ENCODE measurements at regions not wholly inside any gene's neighbourhood (a gene's known extent, or its start where the extent isn't known, plus 50 kb on each side); places are given as distances from the start of the nearest gene placed in this dataset.

DNA sequence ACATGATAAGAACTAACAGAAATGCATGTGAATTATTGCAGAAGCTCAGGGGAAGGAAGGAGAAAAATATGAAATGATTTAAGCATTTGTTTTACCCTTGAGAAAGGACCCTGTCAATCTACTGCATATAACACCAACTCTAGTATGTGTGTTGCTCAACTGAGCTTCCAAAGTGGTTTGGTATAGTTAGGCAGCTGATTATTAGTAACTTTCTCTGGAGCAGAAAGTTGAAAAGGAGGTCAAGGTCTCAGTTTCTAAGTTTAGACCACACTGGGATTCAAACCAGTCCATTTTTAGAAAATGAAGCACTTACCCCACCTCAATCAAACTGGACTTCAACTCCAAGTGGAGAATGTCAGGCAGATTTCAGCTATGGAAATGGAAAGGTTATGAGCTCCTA lies 123.3 kb upstream of the CDC42EP3 start:
- DNase-seq (ENCODE audit: low spot score in 2 of 2) = no peak
- no peak for TF ChIP-seq POLR2A (IDR thresholded peaks at IDR 0.05)
- TF ChIP-seq, protein P1, sequence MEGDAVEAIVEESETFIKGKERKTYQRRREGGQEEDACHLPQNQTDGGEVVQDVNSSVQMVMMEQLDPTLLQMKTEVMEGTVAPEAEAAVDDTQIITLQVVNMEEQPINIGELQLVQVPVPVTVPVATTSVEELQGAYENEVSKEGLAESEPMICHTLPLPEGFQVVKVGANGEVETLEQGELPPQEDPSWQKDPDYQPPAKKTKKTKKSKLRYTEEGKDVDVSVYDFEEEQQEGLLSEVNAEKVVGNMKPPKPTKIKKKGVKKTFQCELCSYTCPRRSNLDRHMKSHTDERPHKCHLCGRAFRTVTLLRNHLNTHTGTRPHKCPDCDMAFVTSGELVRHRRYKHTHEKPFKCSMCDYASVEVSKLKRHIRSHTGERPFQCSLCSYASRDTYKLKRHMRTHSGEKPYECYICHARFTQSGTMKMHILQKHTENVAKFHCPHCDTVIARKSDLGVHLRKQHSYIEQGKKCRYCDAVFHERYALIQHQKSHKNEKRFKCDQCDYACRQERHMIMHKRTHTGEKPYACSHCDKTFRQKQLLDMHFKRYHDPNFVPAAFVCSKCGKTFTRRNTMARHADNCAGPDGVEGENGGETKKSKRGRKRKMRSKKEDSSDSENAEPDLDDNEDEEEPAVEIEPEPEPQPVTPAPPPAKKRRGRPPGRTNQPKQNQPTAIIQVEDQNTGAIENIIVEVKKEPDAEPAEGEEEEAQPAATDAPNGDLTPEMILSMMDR (IDR thresholded peaks at IDR 0.05) = no peak
- TF ChIP-seq EP300 (IDR thresholded peaks at IDR 0.05) = no peak
- peaks cover 0 to 9% (median 0%) of the 10 kb centered on the region in 4 donors for H3K4me1 ChIP-seq
- H3K27ac ChIP-seq = no peak overlapping the region
- no peaks in the 10 kb centered on the region for H3K36me3 ChIP-seq
- H3K27me3 ChIP-seq = no peaks in the 10 kb centered on the region
- no peak overlapping the region for H3K4me3 ChIP-seq
- no peaks in the 10 kb centered on the region for H3K9me3 ChIP-seq

DNA sequence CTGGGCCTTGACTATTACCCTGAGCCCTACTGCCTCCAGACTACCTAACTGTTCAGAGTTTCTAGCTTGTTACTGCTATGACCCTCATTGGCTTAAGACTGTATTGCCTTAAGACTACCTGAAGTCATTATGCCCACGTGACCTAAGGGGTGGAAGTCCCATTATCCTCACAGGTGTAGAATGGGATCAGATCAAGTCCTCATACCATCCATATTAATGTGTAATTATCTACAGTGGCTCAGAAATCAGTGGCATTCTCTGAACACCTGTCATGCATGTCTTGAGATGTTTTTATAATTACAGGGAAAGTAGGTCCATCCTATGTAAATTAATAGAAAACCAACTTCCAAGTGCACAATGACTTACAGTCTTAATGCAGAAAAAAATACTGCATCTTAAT lies 124.0 kb upstream of the CDC42EP3 start:
- H3K27me3 ChIP-seq = no peaks in the 10 kb centered on the region
- H3K27ac ChIP-seq = no peak overlapping the region
- TF ChIP-seq, protein P1 (IDR thresholded peaks at IDR 0.05) = no peak
- TF ChIP-seq EP300 (IDR thresholded peaks at IDR 0.05) (no peak), POLR2A (IDR thresholded peaks at IDR 0.05) (no peak)
- H3K4me1 ChIP-seq = peaks cover 0 to 9% (median 0%) of the 10 kb centered on the region in 4 donors
- H3K9me3 ChIP-seq = no peaks in the 10 kb centered on the region
- H3K36me3 ChIP-seq = no peaks in the 10 kb centered on the region
- no peak overlapping the region for H3K4me3 ChIP-seq
- no peak for DNase-seq (ENCODE audit: low spot score in 2 of 2)
- 94 to 100% methylated on average over 1 of the region's 1 CpG for WGBS, 2 donors

DNA sequence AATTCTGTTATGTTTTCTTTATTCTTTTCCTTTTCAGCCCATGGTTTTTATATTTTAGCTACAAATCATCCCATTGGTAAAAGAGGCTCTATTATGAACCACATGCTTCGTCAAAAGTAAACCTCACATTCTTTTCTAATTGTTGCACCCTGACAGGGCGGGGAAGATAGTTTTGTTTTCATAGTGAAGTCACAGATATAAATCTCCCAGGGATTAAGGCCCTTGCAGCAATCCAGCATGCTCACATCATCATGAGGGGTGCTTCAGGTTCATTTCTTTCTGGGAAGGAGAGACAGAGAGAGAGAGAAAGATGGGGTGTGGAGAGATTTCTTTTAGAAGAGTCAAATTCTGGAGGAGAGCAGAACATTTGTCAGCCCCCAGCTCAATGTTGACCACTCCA lies 124.5 kb upstream of the CDC42EP3 start:
- Histone ChIP-seq H3K4me3 (no peak overlapping the region), H3K4me1 (peaks cover 0 to 9% (median 0%) of the 10 kb centered on the region in 4 donors), H3K27me3 (no peaks in the 10 kb centered on the region), H3K36me3 (no peaks in the 10 kb centered on the region), H3K9me3 (no peaks in the 10 kb centered on the region), H3K27ac (no peak overlapping the region)
- WGBS, 2 donors = 37 to 39% methylated on average over 2 of the region's 2 CpGs
- TF ChIP-seq, protein P1 (IDR thresholded peaks at IDR 0.05) = no peak
- TF ChIP-seq EP300 (IDR thresholded peaks at IDR 0.05) = no peak
- TF ChIP-seq POLR2A (IDR thresholded peaks at IDR 0.05) = no peak
- no peak for DNase-seq (ENCODE audit: low spot score in 2 of 2)

DNA sequence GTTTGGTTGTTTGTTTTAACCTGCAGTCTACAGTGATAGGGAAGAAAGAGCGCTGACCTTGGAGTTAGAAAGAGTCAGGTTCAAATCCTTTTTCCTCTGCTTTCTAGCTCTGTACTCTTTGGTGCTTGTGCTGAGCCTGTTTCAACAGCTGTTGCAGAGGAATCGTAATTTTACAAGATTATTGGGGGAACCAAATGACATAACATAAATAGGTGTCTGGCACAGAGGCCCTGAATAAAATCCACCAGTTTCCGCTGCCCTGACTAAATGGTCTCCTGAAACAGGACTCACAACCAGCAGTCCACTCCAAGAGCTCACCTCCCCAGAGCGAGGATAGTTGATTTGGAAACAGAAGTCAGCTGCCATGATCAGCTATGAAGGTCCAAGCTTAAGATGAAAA lies 125.0 kb upstream of the CDC42EP3 start:
- Histone ChIP-seq H3K4me3 (no peak overlapping the region), H3K36me3 (no peaks in the 10 kb centered on the region), H3K27me3 (no peaks in the 10 kb centered on the region), H3K27ac (no peak overlapping the region), H3K9me3 (no peaks in the 10 kb centered on the region), H3K4me1 (peaks cover 0 to 9% (median 0%) of the 10 kb centered on the region in 4 donors)
- 88 to 92% methylated on average over 4 of the region's 4 CpGs for WGBS, 2 donors
- DNase-seq (ENCODE audit: low spot score in 2 of 2) = no peak
- no peak for TF ChIP-seq EP300 (IDR thresholded peaks at IDR 0.05)
- TF ChIP-seq, protein P1 (IDR thresholded peaks at IDR 0.05) = no peak
- TF ChIP-seq POLR2A (IDR thresholded peaks at IDR 0.05) = no peak

DNA sequence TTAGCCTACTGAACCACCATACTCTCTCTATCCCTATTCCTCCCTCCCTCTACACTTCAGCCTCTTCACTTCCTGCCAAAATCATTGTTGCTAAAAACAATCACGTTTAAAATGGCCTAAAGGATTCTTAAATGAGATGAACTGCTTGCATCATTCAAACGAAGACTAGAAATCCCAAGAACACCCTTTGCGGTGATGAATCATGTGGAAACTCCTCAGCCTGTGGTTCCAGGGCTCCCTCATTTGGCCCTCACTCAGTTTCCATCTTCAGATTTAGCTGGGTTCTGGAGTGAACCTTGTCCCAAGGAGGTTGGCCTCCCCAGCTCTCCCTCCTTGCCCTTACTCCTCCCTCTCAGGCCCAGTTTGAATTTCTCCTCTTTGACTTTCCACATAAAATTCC lies 125.6 kb upstream of the CDC42EP3 start:
- Histone ChIP-seq H3K27ac (no peak overlapping the region), H3K4me3 (no peak overlapping the region), H3K9me3 (no peaks in the 10 kb centered on the region), H3K36me3 (no peaks in the 10 kb centered on the region), H3K4me1 (peaks cover 0 to 9% (median 0%) of the 10 kb centered on the region in 4 donors), H3K27me3 (no peaks in the 10 kb centered on the region)
- TF ChIP-seq EP300 (IDR thresholded peaks at IDR 0.05) = no peak
- TF ChIP-seq POLR2A (IDR thresholded peaks at IDR 0.05) = no peak
- TF ChIP-seq, protein P1 (IDR thresholded peaks at IDR 0.05) = no peak
- DNase-seq (ENCODE audit: low spot score in 2 of 2) = no peak
- WGBS, 2 donors = 72 to 77% methylated on average over 3 of the region's 3 CpGs
